ENCODE measurements at regions not wholly inside any gene's neighbourhood (a gene's known extent, or its start where the extent isn't known, plus 50 kb on each side); places are given as distances from the start of the nearest gene placed in this dataset.
"Not testable (repeated sequence)": the region's sequence is repeated elsewhere in the genome, so short reads cannot be mapped to it uniquely, and the experiment has no call there.

DNA sequence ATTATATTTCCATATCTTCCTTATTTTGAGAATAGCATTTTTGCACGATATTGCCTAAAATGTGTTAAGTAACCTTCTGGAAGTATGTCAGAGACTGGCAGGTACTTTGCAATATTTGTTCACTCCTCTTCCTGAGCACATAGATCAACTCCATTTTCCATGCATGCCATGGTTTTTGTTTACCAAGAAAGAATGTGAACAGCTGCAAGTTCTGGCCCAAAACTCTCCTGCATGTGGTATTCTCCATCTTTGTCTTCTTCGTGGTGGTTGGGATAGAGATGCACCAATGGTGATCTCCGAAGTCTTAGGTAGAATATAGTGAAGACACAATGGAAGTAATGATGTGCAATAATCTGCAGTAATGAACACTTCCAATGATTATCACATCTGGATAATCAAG, 2241.0 kb upstream of the RAG2 start:
- ChIA-PET CTCF (no interaction called here), POLR2A (no interaction called here)
- no peaks in the 10 kb centered on the region for H3K36me3 ChIP-seq (ENCODE audit: control insufficient read depth, insufficient read depth, low read length)
- H3K4me3 ChIP-seq (ENCODE audit: low read depth, low read length), result no peak overlapping the region
- TF ChIP-seq, protein P1, sequence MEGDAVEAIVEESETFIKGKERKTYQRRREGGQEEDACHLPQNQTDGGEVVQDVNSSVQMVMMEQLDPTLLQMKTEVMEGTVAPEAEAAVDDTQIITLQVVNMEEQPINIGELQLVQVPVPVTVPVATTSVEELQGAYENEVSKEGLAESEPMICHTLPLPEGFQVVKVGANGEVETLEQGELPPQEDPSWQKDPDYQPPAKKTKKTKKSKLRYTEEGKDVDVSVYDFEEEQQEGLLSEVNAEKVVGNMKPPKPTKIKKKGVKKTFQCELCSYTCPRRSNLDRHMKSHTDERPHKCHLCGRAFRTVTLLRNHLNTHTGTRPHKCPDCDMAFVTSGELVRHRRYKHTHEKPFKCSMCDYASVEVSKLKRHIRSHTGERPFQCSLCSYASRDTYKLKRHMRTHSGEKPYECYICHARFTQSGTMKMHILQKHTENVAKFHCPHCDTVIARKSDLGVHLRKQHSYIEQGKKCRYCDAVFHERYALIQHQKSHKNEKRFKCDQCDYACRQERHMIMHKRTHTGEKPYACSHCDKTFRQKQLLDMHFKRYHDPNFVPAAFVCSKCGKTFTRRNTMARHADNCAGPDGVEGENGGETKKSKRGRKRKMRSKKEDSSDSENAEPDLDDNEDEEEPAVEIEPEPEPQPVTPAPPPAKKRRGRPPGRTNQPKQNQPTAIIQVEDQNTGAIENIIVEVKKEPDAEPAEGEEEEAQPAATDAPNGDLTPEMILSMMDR (IDR thresholded peaks at IDR 0.05; ENCODE audit: insufficient read depth, low read depth, low read length), result no peak
- no peak for DNase-seq (ENCODE audit: low read depth)
- no peaks in the 10 kb centered on the region for H3K27me3 ChIP-seq (ENCODE audit: control insufficient read depth, insufficient read depth, low read length)

DNA sequence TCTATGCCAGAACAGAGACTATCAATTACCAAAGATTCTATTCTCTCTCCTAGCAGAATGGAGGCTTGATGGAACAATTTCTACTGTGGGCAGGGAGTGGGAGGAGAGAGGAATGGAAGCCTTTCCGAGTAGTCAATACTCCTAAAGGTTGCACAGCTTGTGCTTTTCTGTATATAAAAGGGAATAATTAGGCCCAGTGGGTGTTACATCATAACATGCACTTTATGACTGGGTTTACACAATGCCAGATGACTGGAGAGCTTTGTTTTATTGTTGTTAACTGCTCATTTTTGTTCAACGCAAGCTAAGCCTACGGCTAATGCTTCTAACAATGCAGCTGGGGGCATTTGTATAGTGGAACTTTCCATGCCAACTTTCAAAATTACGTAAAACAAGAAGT, 2237.9 kb upstream of the RAG2 start:
- ChIA-PET POLR2A (no interaction called here), CTCF (no interaction called here)
- Histone ChIP-seq H3K27me3 (ENCODE audit: control insufficient read depth, insufficient read depth, low read length) (no peaks in the 10 kb centered on the region), H3K4me3 (ENCODE audit: low read depth, low read length) (no peak overlapping the region), H3K36me3 (ENCODE audit: control insufficient read depth, insufficient read depth, low read length) (no peaks in the 10 kb centered on the region)
- no peak for DNase-seq (ENCODE audit: low read depth)
- TF ChIP-seq, protein P1 (IDR thresholded peaks at IDR 0.05; ENCODE audit: insufficient read depth, low read depth, low read length), result no peak

DNA sequence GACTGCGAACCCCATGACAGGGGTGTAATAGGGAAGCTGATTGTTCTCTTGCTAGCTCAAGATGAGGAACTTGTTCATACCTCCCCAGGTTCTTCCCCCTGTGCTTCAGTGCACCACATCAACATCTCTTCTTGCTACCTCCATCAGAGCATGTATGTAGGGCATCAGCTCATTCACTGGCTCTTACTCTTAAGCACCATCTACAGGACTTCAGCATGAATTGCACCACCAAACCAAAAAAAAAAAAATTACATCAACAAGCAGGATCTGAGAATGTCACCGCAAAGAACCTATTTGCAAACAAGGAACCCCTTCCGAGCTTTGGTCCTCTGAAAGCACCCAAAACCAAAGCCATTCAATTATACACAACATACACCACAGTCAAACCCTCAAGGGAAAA, 2226.5 kb upstream of the RAG2 start:
- Histone ChIP-seq H3K27me3 (ENCODE audit: control insufficient read depth, insufficient read depth, low read length) (no peaks in the 10 kb centered on the region), H3K36me3 (ENCODE audit: control insufficient read depth, insufficient read depth, low read length) (no peaks in the 10 kb centered on the region), H3K4me3 (ENCODE audit: low read depth, low read length) (no peak overlapping the region)
- ChIA-PET CTCF (interaction anchor here (0.6 kb wide), 1 partner anchor 33 kb away, joined by 4 read pairs; no protein-coding TSS in a partner anchor), POLR2A (no interaction called here)
- DNase-seq (ENCODE audit: low read depth), result no peak
- TF ChIP-seq, protein P1 (IDR thresholded peaks at IDR 0.05; ENCODE audit: insufficient read depth, low read depth, low read length), result peak; percentile 39

DNA sequence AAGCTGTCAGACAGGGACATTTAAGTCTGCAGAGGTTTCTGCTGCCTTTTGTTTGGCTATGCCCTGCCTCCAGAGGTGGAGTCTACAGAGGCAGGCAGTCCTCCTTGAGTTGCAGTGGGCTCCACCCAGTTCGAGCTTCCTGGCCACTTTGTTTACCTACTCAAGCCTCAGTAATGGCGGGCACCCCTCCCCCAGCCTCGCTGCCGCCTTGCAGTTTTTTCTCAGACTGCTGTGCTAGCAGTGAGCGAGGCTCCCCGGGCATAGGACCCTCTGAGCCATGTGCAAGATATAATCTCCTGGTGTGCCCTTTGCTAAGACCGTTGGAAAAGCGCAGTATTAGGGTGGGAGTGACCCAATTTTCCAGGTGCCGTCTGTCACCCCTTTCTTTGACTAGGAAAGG, 2223.8 kb upstream of the RAG2 start:
- DNase-seq (ENCODE audit: low read depth); POLR2A ChIA-PET; CTCF ChIA-PET; H3K36me3 ChIP-seq (ENCODE audit: control insufficient read depth, insufficient read depth, low read length); H3K4me3 ChIP-seq (ENCODE audit: low read depth, low read length); H3K27me3 ChIP-seq (ENCODE audit: control insufficient read depth, insufficient read depth, low read length): not testable (repeated sequence)

DNA sequence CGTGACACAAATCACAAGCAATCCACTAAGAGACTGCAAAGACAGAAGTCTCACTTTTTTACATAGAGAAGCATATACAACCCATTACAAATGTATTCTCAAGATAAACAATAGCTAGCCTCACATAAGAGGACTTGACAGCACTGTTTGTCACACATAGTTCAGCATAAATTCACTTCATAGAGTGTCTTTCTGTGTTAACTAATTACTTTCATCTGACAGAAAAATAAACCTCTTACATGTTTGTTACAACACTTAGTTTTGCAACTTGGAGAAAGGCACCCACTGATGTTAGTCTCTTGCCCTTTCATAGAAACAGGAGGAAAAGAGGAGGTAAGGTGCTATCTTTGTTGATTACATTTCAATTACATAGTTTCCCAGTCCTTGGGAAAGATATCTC, 2221.9 kb upstream of the RAG2 start:
- POLR2A ChIA-PET, result no interaction called here
- H3K4me3 ChIP-seq (ENCODE audit: low read depth, low read length), result no peak overlapping the region

DNA sequence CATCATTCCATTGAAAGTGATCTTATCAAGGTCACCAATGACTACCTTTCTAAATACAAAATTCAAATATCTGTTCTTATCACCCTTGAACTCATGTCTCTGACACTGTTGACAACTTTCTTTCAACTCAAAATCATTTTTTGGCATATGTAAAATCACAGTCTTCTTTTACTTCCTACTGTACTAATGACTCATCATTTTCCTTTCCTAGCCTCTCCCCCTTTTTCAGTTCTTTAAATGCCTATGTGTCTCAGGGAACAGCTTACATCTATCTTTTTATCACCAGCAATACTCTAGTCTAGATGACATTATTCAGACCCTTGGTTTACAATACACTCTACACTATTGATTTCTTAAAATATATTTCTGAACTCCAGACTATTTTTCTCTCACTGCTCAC, 2220.7 kb upstream of the RAG2 start:
- ChIA-PET CTCF (no interaction called here), POLR2A (no interaction called here)
- no peak for DNase-seq (ENCODE audit: low read depth)

More for the DNA sequence above, 2221.9 kb upstream of the RAG2 start:
- Histone ChIP-seq H3K36me3 (ENCODE audit: control insufficient read depth, insufficient read depth, low read length) (no peaks in the 10 kb centered on the region), H3K27me3 (ENCODE audit: control insufficient read depth, insufficient read depth, low read length) (no peaks in the 10 kb centered on the region)
- DNase-seq (ENCODE audit: low read depth), result no peak
- TF ChIP-seq, protein P1 (IDR thresholded peaks at IDR 0.05; ENCODE audit: insufficient read depth, low read depth, low read length), result no peak
- CTCF ChIA-PET, result no interaction called here

More for the DNA sequence above, 2220.7 kb upstream of the RAG2 start:
- TF ChIP-seq, protein P1 (IDR thresholded peaks at IDR 0.05; ENCODE audit: insufficient read depth, low read depth, low read length), result no peak
- Histone ChIP-seq H3K36me3 (ENCODE audit: control insufficient read depth, insufficient read depth, low read length) (no peaks in the 10 kb centered on the region), H3K27me3 (ENCODE audit: control insufficient read depth, insufficient read depth, low read length) (no peaks in the 10 kb centered on the region), H3K4me3 (ENCODE audit: low read depth, low read length) (no peak overlapping the region)
